GM12878 (cell line): ENCODE measurements at regions not wholly inside any gene's neighbourhood (a gene's known extent, or its start where the extent isn't known, plus 50 kb on each side); places are given as distances from the start of the nearest gene placed in this dataset.

Experiments used
- CREB1 ChIP-seq: IDR thresholded peaks from 2 replicates; pipeline ENCODE4 v1.6.1; 2012; ENCODE audit warnings: low read depth, mild to moderate bottlenecking, inconsistent platforms
- CREM ChIP-seq: IDR thresholded peaks from 2 replicates; pipeline ENCODE4 v1.6.1; 2014; ENCODE audit warnings: antibody characterized with exemption, low read depth
- NFIC ChIP-seq: IDR thresholded peaks from 2 replicates; pipeline ENCODE4 v1.6.1; 2012; ENCODE audit warnings: low read depth, mild to moderate bottlenecking, inconsistent platforms, low read length, moderate library complexity
- POLR2AphosphoS5 ChIP-seq: IDR thresholded peaks from 2 replicates; pipeline ENCODE4 v1.6.1; 2011; ENCODE audit warnings: mild to moderate bottlenecking, low read length, inconsistent platforms
- SP1 ChIP-seq: IDR thresholded peaks from one replicate; pipeline ENCODE4 v1.6.1; 2011; ENCODE audit warnings: low read depth, low read length
- ZNF24 ChIP-seq: fragments of 450-650 bp; IDR thresholded peaks from 2 replicates; pipeline ENCODE4 v1.6.1; 2017; ENCODE audit warnings: antibody characterized with exemption, mild to moderate bottlenecking
- TF ChIP-seq, protein P1 (sequence below): fragments of 450-650 bp; IDR thresholded peaks from 2 replicates; pipeline ENCODE4 v1.6.1; 2017; ENCODE audit warnings: mild to moderate bottlenecking, low read depth, inconsistent platforms; ENCODE audit not compliant: poor library complexity, severe bottlenecking
- TF ChIP-seq, protein P2 (sequence below): fragments of 450-650 bp; IDR thresholded peaks from 2 replicates; pipeline ENCODE4 v1.6.1; 2017; ENCODE audit warnings: mild to moderate bottlenecking, moderate library complexity
- TF ChIP-seq, protein P3 (sequence below): fragments of 450-650 bp; IDR thresholded peaks from 2 replicates; pipeline ENCODE4 v1.6.1; 2016; ENCODE audit warnings: mild to moderate bottlenecking, moderate library complexity, borderline replicate concordance

DNA sequence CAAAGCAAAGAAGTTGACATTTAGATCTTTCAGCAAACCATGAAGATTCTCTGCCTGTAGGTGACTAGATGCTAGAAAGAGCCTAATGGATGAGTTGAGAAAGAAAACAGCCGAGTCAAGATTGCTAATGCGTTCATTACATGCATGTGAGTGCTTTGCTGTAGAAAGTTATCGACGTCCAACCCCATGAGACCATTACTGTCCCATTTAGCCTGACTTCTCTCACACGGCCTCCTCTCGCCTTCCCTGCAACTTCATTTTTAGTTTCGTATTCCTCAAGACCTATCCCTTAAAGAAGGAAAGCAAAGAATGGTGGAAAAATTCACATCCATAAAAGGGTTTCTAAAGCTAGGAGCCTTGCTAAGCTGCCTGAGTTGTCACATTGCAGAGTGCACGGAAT, 113.7 kb upstream of the DPP6 start:
- TF ChIP-seq NFIC = no peak
- TF ChIP-seq, protein P1, sequence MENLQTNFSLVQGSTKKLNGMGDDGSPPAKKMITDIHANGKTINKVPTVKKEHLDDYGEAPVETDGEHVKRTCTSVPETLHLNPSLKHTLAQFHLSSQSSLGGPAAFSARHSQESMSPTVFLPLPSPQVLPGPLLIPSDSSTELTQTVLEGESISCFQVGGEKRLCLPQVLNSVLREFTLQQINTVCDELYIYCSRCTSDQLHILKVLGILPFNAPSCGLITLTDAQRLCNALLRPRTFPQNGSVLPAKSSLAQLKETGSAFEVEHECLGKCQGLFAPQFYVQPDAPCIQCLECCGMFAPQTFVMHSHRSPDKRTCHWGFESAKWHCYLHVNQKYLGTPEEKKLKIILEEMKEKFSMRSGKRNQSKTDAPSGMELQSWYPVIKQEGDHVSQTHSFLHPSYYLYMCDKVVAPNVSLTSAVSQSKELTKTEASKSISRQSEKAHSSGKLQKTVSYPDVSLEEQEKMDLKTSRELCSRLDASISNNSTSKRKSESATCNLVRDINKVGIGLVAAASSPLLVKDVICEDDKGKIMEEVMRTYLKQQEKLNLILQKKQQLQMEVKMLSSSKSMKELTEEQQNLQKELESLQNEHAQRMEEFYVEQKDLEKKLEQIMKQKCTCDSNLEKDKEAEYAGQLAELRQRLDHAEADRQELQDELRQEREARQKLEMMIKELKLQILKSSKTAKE = no peak
- no peak for TF ChIP-seq CREB1
- TF ChIP-seq CREM = no peak
- TF ChIP-seq, protein P2, sequence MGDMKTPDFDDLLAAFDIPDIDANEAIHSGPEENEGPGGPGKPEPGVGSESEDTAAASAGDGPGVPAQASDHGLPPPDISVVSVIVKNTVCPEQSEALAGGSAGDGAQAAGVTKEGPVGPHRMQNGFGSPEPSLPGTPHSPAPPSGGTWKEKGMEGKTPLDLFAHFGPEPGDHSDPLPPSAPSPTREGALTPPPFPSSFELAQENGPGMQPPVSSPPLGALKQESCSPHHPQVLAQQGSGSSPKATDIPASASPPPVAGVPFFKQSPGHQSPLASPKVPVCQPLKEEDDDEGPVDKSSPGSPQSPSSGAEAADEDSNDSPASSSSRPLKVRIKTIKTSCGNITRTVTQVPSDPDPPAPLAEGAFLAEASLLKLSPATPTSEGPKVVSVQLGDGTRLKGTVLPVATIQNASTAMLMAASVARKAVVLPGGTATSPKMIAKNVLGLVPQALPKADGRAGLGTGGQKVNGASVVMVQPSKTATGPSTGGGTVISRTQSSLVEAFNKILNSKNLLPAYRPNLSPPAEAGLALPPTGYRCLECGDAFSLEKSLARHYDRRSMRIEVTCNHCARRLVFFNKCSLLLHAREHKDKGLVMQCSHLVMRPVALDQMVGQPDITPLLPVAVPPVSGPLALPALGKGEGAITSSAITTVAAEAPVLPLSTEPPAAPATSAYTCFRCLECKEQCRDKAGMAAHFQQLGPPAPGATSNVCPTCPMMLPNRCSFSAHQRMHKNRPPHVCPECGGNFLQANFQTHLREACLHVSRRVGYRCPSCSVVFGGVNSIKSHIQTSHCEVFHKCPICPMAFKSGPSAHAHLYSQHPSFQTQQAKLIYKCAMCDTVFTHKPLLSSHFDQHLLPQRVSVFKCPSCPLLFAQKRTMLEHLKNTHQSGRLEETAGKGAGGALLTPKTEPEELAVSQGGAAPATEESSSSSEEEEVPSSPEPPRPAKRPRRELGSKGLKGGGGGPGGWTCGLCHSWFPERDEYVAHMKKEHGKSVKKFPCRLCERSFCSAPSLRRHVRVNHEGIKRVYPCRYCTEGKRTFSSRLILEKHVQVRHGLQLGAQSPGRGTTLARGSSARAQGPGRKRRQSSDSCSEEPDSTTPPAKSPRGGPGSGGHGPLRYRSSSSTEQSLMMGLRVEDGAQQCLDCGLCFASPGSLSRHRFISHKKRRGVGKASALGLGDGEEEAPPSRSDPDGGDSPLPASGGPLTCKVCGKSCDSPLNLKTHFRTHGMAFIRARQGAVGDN = no peak
- TF ChIP-seq ZNF24 = no peak
- TF ChIP-seq SP1 = no peak
- TF ChIP-seq, protein P3, sequence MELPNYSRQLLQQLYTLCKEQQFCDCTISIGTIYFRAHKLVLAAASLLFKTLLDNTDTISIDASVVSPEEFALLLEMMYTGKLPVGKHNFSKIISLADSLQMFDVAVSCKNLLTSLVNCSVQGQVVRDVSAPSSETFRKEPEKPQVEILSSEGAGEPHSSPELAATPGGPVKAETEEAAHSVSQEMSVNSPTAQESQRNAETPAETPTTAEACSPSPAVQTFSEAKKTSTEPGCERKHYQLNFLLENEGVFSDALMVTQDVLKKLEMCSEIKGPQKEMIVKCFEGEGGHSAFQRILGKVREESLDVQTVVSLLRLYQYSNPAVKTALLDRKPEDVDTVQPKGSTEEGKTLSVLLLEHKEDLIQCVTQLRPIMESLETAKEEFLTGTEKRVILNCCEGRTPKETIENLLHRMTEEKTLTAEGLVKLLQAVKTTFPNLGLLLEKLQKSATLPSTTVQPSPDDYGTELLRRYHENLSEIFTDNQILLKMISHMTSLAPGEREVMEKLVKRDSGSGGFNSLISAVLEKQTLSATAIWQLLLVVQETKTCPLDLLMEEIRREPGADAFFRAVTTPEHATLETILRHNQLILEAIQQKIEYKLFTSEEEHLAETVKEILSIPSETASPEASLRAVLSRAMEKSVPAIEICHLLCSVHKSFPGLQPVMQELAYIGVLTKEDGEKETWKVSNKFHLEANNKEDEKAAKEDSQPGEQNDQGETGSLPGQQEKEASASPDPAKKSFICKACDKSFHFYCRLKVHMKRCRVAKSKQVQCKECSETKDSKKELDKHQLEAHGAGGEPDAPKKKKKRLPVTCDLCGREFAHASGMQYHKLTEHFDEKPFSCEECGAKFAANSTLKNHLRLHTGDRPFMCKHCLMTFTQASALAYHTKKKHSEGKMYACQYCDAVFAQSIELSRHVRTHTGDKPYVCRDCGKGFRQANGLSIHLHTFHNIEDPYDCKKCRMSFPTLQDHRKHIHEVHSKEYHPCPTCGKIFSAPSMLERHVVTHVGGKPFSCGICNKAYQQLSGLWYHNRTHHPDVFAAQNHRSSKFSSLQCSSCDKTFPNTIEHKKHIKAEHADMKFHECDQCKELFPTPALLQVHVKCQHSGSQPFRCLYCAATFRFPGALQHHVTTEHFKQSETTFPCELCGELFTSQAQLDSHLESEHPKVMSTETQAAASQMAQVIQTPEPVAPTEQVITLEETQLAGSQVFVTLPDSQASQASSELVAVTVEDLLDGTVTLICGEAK = no peak
- no peak for TF ChIP-seq POLR2AphosphoS5
